GM12874 (cell line): ENCODE measurements at regions not wholly inside any gene's neighbourhood (a gene's known extent, or its start where the extent isn't known, plus 50 kb on each side); places are given as distances from the start of the nearest gene placed in this dataset.

Source experiments
- TF ChIP-seq, protein P1 (sequence below): IDR thresholded peaks from 2 replicates; pipeline ENCODE4 v1.5.1; 2011; ENCODE audit warnings: low read depth, mild to moderate bottlenecking, control low read depth, low read length, moderate library complexity; ENCODE audit not compliant: insufficient read depth

DNA sequence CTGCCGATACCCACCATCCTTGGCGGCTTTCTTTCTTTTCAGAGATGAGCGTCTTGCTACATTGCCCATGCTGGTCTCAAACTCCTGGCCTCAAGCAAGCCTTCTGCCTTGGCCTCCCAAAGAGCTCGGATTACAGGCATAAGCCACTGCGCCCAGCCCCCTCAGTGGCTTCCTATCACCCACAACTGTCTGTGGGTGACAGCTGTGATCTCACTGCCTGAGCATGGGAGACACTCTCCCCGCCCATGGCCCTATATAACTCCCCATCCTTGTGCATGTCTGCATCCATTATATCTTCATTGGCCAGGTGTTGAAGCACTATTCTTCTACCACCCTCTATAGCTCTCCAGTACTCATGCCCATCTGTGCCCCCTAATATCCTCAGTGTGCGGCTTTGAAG is 76.2 kb downstream of the PTPRS start:
- TF ChIP-seq, protein P1, sequence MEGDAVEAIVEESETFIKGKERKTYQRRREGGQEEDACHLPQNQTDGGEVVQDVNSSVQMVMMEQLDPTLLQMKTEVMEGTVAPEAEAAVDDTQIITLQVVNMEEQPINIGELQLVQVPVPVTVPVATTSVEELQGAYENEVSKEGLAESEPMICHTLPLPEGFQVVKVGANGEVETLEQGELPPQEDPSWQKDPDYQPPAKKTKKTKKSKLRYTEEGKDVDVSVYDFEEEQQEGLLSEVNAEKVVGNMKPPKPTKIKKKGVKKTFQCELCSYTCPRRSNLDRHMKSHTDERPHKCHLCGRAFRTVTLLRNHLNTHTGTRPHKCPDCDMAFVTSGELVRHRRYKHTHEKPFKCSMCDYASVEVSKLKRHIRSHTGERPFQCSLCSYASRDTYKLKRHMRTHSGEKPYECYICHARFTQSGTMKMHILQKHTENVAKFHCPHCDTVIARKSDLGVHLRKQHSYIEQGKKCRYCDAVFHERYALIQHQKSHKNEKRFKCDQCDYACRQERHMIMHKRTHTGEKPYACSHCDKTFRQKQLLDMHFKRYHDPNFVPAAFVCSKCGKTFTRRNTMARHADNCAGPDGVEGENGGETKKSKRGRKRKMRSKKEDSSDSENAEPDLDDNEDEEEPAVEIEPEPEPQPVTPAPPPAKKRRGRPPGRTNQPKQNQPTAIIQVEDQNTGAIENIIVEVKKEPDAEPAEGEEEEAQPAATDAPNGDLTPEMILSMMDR, result no peak

DNA sequence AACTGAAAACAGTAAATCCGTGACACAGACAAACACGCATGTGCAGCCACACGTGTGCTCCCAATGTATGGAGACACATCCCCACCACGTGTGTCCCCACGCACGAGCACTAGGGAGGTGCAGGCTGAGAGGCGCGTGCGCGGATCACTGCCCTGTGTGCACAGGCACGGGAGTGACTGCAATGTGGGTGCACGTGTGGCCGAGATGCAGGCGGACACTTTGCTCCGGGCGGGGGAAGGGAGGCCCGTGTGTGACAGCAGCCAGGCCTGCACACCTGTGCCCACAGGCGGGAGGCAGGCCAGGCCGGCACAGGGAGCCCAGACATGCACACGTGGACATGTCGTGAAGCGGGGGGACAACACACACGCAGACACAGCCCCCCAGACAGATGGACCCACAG is 77.0 kb downstream of the PTPRS start:
- TF ChIP-seq, protein P1, result no peak

DNA sequence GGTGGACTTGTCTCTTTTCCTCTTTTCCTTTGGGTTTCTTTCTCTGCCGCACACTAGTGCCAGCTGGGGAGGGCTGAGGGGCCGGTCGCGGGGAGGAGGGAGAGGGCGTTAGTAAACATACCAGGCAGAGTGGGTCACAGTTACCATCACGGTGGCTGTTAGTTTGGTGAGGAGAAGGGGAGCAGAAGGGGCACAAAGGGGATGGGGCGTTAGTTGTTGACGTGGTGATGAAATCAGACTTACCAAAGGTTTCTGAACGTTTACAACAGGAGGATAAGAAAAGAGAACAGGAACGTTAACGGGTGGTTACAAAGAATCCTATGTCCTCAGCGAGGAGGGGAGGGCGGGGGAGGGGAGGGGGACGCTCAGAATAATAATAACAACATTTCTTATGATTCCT is 77.9 kb downstream of the PTPRS start:
- TF ChIP-seq, protein P1, result no peak

DNA sequence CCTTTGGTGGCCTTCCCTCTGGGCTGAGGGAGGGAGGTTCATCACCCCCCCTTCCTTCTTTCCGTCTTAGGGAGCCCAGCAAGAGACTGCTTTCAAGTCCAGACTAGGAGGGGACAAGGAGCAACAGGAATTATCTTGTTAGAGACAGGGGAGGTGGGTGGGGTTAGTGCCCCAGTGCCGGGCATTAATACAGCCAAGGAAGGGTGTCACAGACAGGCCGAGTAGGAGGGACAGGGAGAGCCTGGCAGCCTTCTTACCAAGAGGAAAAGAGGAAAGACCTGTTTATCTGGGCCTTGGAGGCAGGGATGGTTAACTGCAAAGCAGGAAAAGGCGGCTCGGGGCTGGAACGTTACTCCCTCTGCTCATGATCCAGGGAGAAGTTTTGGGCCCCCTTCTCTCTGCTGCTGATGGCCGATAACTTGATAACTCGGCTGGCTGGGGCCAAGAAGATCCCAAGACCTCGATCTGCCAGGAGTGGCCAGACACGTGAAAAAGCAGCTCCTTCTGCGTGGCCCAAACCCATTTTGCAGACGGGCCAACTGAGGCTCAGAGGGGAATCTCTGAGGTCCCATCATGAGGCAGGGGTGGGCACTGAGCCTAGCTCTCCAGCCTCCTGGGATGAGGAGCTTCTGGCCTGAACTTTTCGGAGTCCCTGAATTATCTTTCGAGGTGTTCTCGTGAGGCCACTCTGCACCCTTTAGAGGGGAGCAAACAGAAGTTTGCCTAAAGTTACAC is 79.3 kb downstream of the PTPRS start:
- TF ChIP-seq, protein P1, result no peak

DNA sequence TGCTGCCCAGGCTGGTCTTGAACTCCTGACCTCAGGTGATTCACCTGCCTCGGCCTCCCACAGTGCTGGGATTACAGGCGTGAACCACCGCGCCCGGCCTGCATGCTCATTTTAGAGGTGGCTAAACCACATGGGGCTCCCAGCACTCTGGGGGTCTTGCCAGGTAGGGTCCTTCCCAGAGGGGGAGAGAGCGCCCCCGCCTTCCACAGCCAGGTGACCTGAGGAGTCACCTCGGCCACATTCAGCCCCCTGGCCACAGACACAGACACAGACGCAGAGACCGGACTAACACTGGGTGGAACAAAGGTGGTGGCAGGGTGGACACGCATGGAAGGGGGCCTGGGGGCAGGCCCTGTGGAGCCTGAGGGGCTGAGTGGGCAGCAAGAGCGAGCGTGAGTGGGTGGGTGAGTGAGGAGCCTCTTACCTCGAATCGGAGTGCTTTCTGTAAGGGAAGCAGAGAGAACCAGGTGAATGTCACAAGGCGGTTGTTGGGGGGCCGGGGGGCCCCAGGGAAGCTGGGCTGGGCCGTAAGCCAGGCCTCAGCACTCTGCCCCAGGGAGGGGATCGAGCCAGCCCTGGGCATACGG is 80.1 kb downstream of the PTPRS start:
- TF ChIP-seq, protein P1, result no peak

DNA sequence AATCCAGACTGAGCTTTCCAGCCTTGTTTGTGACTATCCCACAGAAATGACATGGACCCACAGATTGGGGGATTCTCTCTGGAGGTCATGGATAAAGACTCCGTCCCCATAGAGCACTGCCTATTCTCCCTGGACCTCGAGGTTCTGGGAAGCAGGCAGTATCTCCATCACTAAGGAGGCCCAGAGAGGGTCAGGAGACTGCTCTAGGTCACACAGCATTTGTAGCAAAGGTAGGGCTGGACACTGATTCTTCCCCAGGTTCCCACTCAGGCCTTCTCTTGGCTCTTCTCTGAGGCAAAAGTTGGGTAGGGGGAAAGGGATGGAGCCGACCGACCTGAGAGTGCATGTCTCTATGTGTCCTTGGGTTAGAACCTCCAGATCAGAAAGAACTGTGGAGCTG is 80.9 kb downstream of the PTPRS start:
- TF ChIP-seq, protein P1, result no peak

DNA sequence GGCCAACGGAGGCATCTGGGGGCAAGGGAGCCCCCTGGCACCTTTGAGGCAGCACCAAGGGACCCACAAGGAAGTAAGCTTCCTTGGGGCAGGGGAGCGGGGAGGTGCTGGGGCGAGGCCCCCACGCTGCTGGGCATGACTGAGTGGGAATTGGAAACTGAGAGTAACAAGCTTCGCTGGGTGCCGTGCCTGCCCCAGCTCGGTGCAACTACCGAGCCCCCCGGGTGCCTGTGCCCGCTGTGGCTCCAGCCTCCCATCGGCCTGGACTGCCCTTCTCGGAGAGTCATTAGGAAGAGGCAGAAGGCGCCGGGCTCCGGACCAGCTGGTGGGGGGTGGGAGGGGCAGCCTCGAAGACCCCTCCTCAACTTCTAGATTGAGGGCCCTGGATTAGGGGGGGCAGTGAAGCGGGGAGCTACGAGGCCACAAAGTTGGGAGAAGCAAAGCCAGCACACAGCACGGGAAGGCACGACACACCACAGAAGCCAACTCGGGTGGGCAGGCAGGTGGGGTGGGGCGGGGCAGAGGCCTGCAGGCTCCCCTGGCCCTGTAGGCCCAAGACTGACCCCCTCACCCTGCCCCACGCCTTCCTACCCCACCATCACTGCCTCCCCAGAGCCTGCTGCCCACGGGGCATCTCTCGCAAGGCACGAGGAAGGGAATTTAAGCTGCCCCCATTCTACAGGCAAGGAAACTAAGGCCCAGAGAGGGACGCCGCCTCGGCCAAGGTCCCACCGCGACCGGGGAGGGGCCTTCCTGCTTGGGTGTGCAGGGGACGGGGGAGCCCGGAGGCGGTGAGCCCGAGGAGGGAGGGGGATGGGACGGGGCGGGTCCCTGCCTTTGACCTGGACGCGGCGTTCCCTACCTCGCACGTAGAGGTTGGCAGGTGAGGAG is 83.2 kb downstream of the PTPRS start:
- TF ChIP-seq, protein P1, result no peak
